H1 (cell line): ENCODE measurements at regions not wholly inside any gene's neighbourhood (a gene's known extent, or its start where the extent isn't known, plus 50 kb on each side); places are given as distances from the start of the nearest gene placed in this dataset.

ENCODE experiments used
- CHD1 ChIP-seq: IDR thresholded peaks from 2 replicates; pipeline ENCODE4 v1.6.1; 2012; ENCODE audit warnings: low read depth, low read length, improper control_type of control experiment
- SIRT6 ChIP-seq: IDR thresholded peaks from one replicate; pipeline ENCODE4 v1.7.1; 2012; ENCODE audit warnings: low read length, inconsistent platforms
- TF ChIP-seq, protein P1 (sequence below): IDR thresholded peaks from 2 replicates; pipeline ENCODE4 v1.6.1; 2011; ENCODE audit warnings: low read length, improper control_type of control experiment

DNA sequence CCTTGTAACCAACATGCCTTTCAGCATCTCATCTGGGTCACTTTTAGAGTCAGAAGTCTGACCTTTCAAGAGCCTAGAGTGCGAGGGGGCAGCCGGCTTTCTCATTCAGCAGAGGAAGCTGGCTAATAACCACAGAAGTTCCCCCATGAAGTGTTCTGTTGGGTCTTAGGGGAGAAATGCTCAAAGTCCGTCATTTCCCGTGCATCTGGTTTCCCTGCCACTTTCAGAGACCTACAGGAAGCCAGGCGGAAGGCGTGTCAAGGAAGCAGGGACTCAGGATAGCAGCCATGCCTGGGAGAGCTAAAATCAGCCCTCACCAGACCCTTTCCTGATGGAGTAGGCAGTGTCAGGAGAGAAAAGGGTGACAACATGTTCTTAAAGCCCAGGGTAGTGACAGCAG, 301.8 kb upstream of the ID2 start (continued):
- TF ChIP-seq, protein P1, sequence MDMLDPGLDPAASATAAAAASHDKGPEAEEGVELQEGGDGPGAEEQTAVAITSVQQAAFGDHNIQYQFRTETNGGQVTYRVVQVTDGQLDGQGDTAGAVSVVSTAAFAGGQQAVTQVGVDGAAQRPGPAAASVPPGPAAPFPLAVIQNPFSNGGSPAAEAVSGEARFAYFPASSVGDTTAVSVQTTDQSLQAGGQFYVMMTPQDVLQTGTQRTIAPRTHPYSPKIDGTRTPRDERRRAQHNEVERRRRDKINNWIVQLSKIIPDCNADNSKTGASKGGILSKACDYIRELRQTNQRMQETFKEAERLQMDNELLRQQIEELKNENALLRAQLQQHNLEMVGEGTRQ = no peak
- TF ChIP-seq SIRT6 (no peak), CHD1 (no peak)
